ENCODE measurements at regions not wholly inside any gene's neighbourhood (a gene's known extent, or its start where the extent isn't known, plus 50 kb on each side); places are given as distances from the start of the nearest gene placed in this dataset.

- TF ChIP-seq POLR2A (IDR thresholded peaks at IDR 0.05), result no peak
- TF ChIP-seq POLR2AphosphoS5 (IDR thresholded peaks at IDR 0.05), result no peak
Observed at GRCh38 chr1:213871179-213871578, 116.6 kb upstream of the PROX1 start.
